A549 (cell line): ENCODE measurements at regions not wholly inside any gene's neighbourhood (a gene's known extent, or its start where the extent isn't known, plus 50 kb on each side); places are given as distances from the start of the nearest gene placed in this dataset.

Source experiments
- NFE2L2 ChIP-seq: fragments of 150-350 bp; conservative IDR thresholded peaks from 2 replicates; pipeline ENCODE4 v1.6.1; 2014; ENCODE audit warnings: low read length
- POLR2AphosphoS2 ChIP-seq: conservative IDR thresholded peaks from 2 replicates; pipeline ENCODE4 v1.6.1; 2012; ENCODE audit warnings: low read length, improper control_type of control experiment, inconsistent platforms
- TF ChIP-seq, protein P1 (sequence below): fragments of >200 bp; sonication (Bioruptor Twin); formaldehyde crosslinking; IDR thresholded peaks from 3 replicates; pipeline ENCODE4 v1.5.1; 2016

DNA sequence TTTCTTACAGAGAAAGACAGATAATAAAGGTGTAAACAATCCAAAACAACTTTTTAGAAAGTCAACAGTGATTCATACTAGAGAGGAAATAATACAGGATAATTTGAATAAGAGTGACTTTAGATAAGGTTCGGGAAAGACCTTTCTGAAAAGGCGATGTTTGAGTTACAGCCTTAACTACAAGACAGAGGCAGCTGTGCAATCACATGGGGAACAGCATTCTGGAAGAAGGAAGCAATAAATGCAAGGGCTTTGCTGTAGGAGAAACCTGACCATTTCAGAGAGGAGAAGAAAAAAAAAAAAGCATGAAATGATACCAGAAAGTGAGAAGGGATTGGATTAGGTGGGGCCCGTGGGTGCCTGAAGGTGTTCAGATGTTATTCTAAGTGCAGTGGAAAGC, 200.6 kb upstream of the ATP11B start:
- TF ChIP-seq, protein P1, sequence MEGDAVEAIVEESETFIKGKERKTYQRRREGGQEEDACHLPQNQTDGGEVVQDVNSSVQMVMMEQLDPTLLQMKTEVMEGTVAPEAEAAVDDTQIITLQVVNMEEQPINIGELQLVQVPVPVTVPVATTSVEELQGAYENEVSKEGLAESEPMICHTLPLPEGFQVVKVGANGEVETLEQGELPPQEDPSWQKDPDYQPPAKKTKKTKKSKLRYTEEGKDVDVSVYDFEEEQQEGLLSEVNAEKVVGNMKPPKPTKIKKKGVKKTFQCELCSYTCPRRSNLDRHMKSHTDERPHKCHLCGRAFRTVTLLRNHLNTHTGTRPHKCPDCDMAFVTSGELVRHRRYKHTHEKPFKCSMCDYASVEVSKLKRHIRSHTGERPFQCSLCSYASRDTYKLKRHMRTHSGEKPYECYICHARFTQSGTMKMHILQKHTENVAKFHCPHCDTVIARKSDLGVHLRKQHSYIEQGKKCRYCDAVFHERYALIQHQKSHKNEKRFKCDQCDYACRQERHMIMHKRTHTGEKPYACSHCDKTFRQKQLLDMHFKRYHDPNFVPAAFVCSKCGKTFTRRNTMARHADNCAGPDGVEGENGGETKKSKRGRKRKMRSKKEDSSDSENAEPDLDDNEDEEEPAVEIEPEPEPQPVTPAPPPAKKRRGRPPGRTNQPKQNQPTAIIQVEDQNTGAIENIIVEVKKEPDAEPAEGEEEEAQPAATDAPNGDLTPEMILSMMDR: no peak
- no peak for TF ChIP-seq POLR2AphosphoS2
- no peak for TF ChIP-seq NFE2L2
